ENCODE measurements at regions not wholly inside any gene's neighbourhood (a gene's known extent, or its start where the extent isn't known, plus 50 kb on each side); places are given as distances from the start of the nearest gene placed in this dataset.

DNA sequence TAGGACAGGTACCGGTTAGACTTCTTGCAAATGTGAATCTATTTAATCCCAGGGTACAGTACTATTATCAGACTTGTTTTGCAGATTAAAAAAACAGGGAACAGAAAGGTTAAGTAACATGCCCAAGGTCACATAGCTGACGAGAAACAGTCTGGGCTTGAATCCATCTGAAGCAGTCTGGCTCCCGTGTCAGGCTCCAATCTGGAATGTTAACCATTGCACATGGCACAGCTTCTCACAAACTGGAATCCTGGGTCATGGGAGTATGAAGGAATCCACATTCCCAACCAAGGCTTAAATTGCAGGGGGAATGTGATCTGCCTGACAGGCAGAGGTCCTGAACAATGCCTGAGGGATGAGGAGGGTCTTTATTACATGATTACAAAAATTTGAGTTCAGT is 187.5 kb upstream of the SPTLC3 start (continued):
- TF ChIP-seq NR2C2 (CRISPR knock-in tag; IDR thresholded peaks at IDR 0.05) (no peak), NR2C2 (tag; IDR thresholded peaks at IDR 0.05) (no peak), ZNF408 (CRISPR knock-in tag; IDR thresholded peaks at IDR 0.05; ENCODE audit: low read depth) (no peak), GTF2A2 (tag; IDR thresholded peaks at IDR 0.05) (no peak), HDAC8 (tag; IDR thresholded peaks at IDR 0.05) (no peak), PYGO2 (tag; IDR thresholded peaks at IDR 0.05) (no peak), HIVEP1 (CRISPR knock-in tag; IDR thresholded peaks at IDR 0.05) (no peak)

GRCh38 chr20:12823734-12824133 is 185.0 kb upstream of the SPTLC3 start:
- no peak overlapping the region for H3K27ac ChIP-seq (ENCODE audit: extremely low read depth, low read depth, low read length)
- no peaks in the 10 kb centered on the region for H3K9me3 ChIP-seq (replicated peaks; ENCODE audit: control insufficient read depth, insufficient read depth, low read depth, low read length)
- no peaks in the 10 kb centered on the region for H3K36me3 ChIP-seq (ENCODE audit: control insufficient read depth, insufficient read depth, low read length)
- no peaks in the 10 kb centered on the region for H3K27me3 ChIP-seq (ENCODE audit: control insufficient read depth in 2 of 2, insufficient read depth in 2 of 2, low read length in 2 of 2)
- intact Hi-C loops (cut with micrococcal nuclease) (no loop called here), in situ Hi-C loops (cut with MboI) (no loop called here)
- ChIA-PET POLR2A (no interaction called here), CTCF (ENCODE audit: low intra/inter-chr PET ratio) (no interaction called here)
- ATAC-seq (no peak), FAIRE-seq (no peak), DNase-seq (ENCODE audit: extremely low read depth in 1 of 4, low spot score in 3 of 4) (no peak)
- no peaks in the 10 kb centered on the region for H4K20me1 ChIP-seq (replicated peaks; ENCODE audit: control insufficient read depth, insufficient read depth, low read length)
- no TSS peak for BruUV-seq (replicated peaks)
- WGBS (ENCODE audit: insufficient coverage, low coverage, missing lambda C conversion rate) = 0% methylated on average over 3 of the region's 3 CpGs
- no peaks in the 10 kb centered on the region for H3K9me1 ChIP-seq (ENCODE audit: control insufficient read depth, insufficient read depth, low read length)
- TF ChIP-seq TCF7 (IDR thresholded peaks at IDR 0.05; ENCODE audit: borderline replicate concordance) = no peak
- no peak for TF ChIP-seq ZNF253 (CRISPR knock-in tag; conservative IDR thresholded peaks at IDR 0.05)
- TF ChIP-seq ZNF274 (IDR thresholded peaks at IDR 0.05; ENCODE audit: borderline replicate concordance, low read depth, low read length) = no peak
- TF ChIP-seq, protein P1, sequence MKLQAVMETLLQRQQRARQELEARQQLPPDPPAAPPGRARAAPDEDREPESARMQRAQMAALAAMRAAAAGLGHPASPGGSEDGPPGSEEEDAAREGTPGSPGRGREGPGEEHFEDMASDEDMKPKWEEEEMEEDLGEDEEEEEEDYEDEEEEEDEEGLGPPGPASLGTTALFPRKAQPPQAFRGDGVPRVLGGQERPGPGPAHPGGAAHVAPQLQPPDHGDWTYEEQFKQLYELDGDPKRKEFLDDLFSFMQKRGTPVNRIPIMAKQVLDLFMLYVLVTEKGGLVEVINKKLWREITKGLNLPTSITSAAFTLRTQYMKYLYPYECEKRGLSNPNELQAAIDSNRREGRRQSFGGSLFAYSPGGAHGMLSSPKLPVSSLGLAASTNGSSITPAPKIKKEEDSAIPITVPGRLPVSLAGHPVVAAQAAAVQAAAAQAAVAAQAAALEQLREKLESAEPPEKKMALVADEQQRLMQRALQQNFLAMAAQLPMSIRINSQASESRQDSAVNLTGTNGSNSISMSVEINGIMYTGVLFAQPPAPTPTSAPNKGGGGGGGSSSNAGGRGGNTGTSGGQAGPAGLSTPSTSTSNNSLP (IDR thresholded peaks at IDR 0.05; ENCODE audit: borderline replicate concordance, low read depth, low read length) = no peak
- no peak for TF ChIP-seq JUN (IDR thresholded peaks at IDR 0.05; ENCODE audit: borderline replicate concordance, low read depth, low read length)
- no peak for TF ChIP-seq JUN (CRISPR knock-in tag; IDR thresholded peaks at IDR 0.05; ENCODE audit: borderline replicate concordance)
- no peak overlapping the region for H3K4me2 ChIP-seq (ENCODE audit: insufficient read depth, low read length)
- no peak overlapping the region for H3K4me3 ChIP-seq
- H3K79me2 ChIP-seq (ENCODE audit: control insufficient read depth, insufficient read depth, low read length) = no peaks in the 10 kb centered on the region
- no peak overlapping the region for H3K9ac ChIP-seq (ENCODE audit: insufficient read depth in 1 of 2, low read depth in 2 of 2, low read length in 2 of 2)
- H2AFZ ChIP-seq (ENCODE audit: low read depth, low read length) = no peak overlapping the region
- H3K4me1 ChIP-seq (replicated peaks in 1 of 2; ENCODE audit: control insufficient read depth in 2 of 2, insufficient read depth in 2 of 2, low read length in 2 of 2) = no peaks in the 10 kb centered on the region
